Liver (tissue), 8 donors: ENCODE measurements at regions not wholly inside any gene's neighbourhood (a gene's known extent, or its start where the extent isn't known, plus 50 kb on each side); places are given as distances from the start of the nearest gene placed in this dataset.
A peak's percentile ranks its signal among the peaks of the same experiment; 100 is the strongest.
"Not testable (repeated sequence)": the region's sequence is repeated elsewhere in the genome, so short reads cannot be mapped to it uniquely, and the experiment has no call there.

Source experiments
- DNase-seq: peaks from one replicate; pipeline ENCODE4 v3.0.0-alpha.2; 2017; ENCODE audit warnings: low spot score
- H3K27ac ChIP-seq, 2 donors: one replicate each; pipeline ENCODE4 v1.7.0; 2013; ENCODE audit warnings: inconsistent platforms in 2 of 2, low read length in 2 of 2, control low read depth in 1 of 2, low read depth in 1 of 2, mild to moderate bottlenecking in 1 of 2
- H3K27me3 ChIP-seq, 4 donors: one replicate each; pipeline versions ENCODE4 v1.6.1 to v1.7.0; 2013; ENCODE audit warnings: low read length in 3 of 4, inconsistent platforms in 1 of 4, mild to moderate bottlenecking in 1 of 4, moderate library complexity in 1 of 4; ENCODE audit not compliant: control insufficient read depth in 4 of 4, insufficient read depth in 4 of 4
- H3K36me3 ChIP-seq, 4 donors: one replicate each; pipeline versions ENCODE4 v1.6.1 to v1.7.0; 2013; ENCODE audit warnings: low read length in 3 of 4, mild to moderate bottlenecking in 3 of 4, low read depth in 1 of 4, moderate library complexity in 1 of 4; ENCODE audit not compliant: control insufficient read depth in 4 of 4, insufficient read depth in 3 of 4
- H3K4me1 ChIP-seq, 4 donors: one replicate each; pipeline versions ENCODE4 v1.6.1 to v1.7.0; 2013; ENCODE audit warnings: low read length in 3 of 4, mild to moderate bottlenecking in 3 of 4, moderate library complexity in 1 of 4; ENCODE audit not compliant: control insufficient read depth in 4 of 4, insufficient read depth in 4 of 4
- H3K4me3 ChIP-seq, 3 donors: one replicate each; pipeline versions ENCODE4 v1.6.1 to v1.7.0; 2013; ENCODE audit warnings: low read length in 3 of 3, control low read depth in 1 of 3, low read depth in 1 of 3, mild to moderate bottlenecking in 1 of 3
- H3K9ac ChIP-seq, 2 donors: one replicate each; pipeline ENCODE4 v1.7.0; 2013; ENCODE audit warnings: low read length in 2 of 2, mild to moderate bottlenecking in 2 of 2, moderate library complexity in 2 of 2, control low read depth in 1 of 2, low read depth in 1 of 2
- H3K9me3 ChIP-seq, 4 donors: one replicate each; pipeline versions ENCODE4 v1.6.1 to v1.7.0; 2013; ENCODE audit warnings: low read length in 3 of 4; ENCODE audit not compliant: control insufficient read depth in 4 of 4
- HNF4A ChIP-seq, 2 donors: conservative IDR thresholded peaks; 2 replicates each; pipeline ENCODE4 v1.6.1; 2016; ENCODE audit warnings: antibody characterized with exemption in 2 of 2, mild to moderate bottlenecking in 2 of 2
- HNF4G ChIP-seq: IDR thresholded peaks from 2 replicates; pipeline ENCODE4 v1.6.1; 2016; ENCODE audit warnings: antibody characterized with exemption
- JUND ChIP-seq, 2 donors: IDR thresholded peaks; 2 replicates each; pipeline ENCODE4 v1.6.1; 2016; ENCODE audit warnings: antibody characterized with exemption in 2 of 2
- NR2F2 ChIP-seq: IDR thresholded peaks from 2 replicates; pipeline ENCODE4 v1.6.1; 2016; ENCODE audit warnings: antibody characterized with exemption
- RAD21 ChIP-seq, 2 donors: IDR thresholded peaks; 2 replicates each; pipeline ENCODE4 v1.6.1; 2016; ENCODE audit warnings: antibody characterized with exemption in 2 of 2, mild to moderate bottlenecking in 2 of 2
- TAF1 ChIP-seq: conservative IDR thresholded peaks from 2 replicates; pipeline ENCODE4 v1.6.1; 2016; ENCODE audit warnings: antibody characterized with exemption, mild to moderate bottlenecking
- WGBS: extraction: QIAGEN DNeasy Blood & Tissue Kit; methylation state at CpG from one replicate; pipeline ENCODE4 v1.1.7; 2013; 5-methylcytosine and 5-hydroxymethylcytosine counted together
- TF ChIP-seq, protein P1 (sequence below): fragments of 150-350 bp; IDR thresholded peaks from 2 replicates; pipeline ENCODE4 v1.5.1; 2017; ENCODE audit warnings: improper control_type of control experiment, low read depth, low read length; ENCODE audit not compliant: missing input control
- TF ChIP-seq, protein P2 (sequence below): IDR thresholded peaks from 2 replicates; pipeline ENCODE4 v1.6.1; 2016; ENCODE audit warnings: antibody characterized with exemption
- TF ChIP-seq, protein P3 (sequence below): IDR thresholded peaks from 2 replicates; pipeline ENCODE4 v1.6.1; 2016; ENCODE audit warnings: antibody characterized with exemption, mild to moderate bottlenecking
- donor health status: healthy.
- donor health status: healthy.
- donor health status: healthy.
- donor health status: healthy.
- donor health status: healthy.

DNA sequence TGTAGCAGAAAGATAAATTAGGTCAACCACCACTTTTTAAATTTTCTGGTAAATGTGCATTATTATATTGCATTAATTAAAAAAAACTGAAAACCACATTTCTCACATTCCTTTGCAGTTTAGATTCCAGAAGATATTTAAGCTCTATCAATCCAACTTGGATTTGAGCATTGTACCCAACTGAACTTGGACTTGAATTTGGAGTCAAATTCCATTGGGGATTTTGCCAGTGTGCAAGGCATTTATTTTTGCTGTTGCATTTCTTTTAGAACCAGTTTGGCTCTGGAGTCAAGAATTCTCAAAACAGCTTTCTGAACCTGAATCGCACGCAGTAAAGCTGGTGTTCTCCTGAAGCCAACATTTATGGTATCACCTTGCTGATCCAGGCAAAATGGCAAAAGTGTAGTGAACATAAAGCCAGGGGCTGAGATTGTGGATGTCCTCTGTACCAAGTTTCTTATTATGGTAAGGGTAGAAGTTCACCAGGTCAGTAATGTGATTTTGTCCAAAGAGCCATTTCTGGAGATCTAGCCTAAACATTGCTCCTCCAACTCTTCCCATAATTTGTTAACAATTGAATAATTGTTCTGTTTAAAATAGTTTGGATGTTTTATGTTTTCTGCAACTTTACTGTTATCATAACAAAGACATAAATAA is 890.9 kb downstream of the LRRIQ3 start:
- Histone ChIP-seq H3K9me3 (no peaks in the 10 kb centered on the region), H3K9ac (no peak overlapping the region), H3K4me1 (no peaks in the 10 kb centered on the region), H3K36me3 (no peaks in the 10 kb centered on the region), H3K4me3 (no peak overlapping the region), H3K27me3 (no peaks in the 10 kb centered on the region), H3K27ac (no peak overlapping the region)
- WGBS = 47% methylated on average over 2 of the region's 2 CpGs
- TF ChIP-seq HNF4A (conservative IDR thresholded peaks at IDR 0.05) = peak; percentile 50 to 87
- TF ChIP-seq, protein P1, sequence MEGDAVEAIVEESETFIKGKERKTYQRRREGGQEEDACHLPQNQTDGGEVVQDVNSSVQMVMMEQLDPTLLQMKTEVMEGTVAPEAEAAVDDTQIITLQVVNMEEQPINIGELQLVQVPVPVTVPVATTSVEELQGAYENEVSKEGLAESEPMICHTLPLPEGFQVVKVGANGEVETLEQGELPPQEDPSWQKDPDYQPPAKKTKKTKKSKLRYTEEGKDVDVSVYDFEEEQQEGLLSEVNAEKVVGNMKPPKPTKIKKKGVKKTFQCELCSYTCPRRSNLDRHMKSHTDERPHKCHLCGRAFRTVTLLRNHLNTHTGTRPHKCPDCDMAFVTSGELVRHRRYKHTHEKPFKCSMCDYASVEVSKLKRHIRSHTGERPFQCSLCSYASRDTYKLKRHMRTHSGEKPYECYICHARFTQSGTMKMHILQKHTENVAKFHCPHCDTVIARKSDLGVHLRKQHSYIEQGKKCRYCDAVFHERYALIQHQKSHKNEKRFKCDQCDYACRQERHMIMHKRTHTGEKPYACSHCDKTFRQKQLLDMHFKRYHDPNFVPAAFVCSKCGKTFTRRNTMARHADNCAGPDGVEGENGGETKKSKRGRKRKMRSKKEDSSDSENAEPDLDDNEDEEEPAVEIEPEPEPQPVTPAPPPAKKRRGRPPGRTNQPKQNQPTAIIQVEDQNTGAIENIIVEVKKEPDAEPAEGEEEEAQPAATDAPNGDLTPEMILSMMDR = no peak
- DNase-seq = no peak

DNA sequence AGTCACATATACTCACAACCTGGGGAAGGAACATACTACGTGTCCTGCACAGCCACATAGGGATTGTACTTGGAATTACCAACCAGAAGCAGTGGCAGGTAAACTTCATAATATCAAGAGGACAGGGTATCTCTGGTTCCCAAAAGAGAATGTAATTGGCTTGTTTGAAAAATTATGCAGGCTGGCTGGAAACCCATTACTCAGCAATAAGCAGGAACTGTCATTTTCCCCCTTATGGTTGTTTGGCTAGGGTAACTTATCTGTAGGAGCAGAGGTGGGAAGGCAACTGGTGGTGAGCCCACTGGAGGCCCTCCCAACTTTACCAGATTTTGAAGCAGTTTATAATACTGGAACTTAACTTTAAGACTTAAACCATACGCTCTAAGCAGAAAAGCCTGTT is 924.1 kb downstream of the LRRIQ3 start:
- no peaks in the 10 kb centered on the region for H3K27me3 ChIP-seq
- no peak overlapping the region for H3K9ac ChIP-seq
- no peak overlapping the region for H3K4me3 ChIP-seq
- TF ChIP-seq HNF4G (no peak), RAD21 (IDR thresholded peaks at IDR 0.05) (no peak), TAF1 (no peak), NR2F2 (no peak), JUND (IDR thresholded peaks at IDR 0.05) (no peak)
- TF ChIP-seq, protein P2, sequence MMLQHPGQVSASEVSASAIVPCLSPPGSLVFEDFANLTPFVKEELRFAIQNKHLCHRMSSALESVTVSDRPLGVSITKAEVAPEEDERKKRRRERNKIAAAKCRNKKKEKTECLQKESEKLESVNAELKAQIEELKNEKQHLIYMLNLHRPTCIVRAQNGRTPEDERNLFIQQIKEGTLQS = no peak
- TF ChIP-seq, protein P3, sequence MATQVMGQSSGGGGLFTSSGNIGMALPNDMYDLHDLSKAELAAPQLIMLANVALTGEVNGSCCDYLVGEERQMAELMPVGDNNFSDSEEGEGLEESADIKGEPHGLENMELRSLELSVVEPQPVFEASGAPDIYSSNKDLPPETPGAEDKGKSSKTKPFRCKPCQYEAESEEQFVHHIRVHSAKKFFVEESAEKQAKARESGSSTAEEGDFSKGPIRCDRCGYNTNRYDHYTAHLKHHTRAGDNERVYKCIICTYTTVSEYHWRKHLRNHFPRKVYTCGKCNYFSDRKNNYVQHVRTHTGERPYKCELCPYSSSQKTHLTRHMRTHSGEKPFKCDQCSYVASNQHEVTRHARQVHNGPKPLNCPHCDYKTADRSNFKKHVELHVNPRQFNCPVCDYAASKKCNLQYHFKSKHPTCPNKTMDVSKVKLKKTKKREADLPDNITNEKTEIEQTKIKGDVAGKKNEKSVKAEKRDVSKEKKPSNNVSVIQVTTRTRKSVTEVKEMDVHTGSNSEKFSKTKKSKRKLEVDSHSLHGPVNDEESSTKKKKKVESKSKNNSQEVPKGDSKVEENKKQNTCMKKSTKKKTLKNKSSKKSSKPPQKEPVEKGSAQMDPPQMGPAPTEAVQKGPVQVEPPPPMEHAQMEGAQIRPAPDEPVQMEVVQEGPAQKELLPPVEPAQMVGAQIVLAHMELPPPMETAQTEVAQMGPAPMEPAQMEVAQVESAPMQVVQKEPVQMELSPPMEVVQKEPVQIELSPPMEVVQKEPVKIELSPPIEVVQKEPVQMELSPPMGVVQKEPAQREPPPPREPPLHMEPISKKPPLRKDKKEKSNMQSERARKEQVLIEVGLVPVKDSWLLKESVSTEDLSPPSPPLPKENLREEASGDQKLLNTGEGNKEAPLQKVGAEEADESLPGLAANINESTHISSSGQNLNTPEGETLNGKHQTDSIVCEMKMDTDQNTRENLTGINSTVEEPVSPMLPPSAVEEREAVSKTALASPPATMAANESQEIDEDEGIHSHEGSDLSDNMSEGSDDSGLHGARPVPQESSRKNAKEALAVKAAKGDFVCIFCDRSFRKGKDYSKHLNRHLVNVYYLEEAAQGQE = no peak
- 73% methylated on average over 2 of the region's 2 CpGs for WGBS
- no peaks in the 10 kb centered on the region for H3K4me1 ChIP-seq
- H3K36me3 ChIP-seq = no peaks in the 10 kb centered on the region
- DNase-seq = no peak
- no peak overlapping the region for H3K27ac ChIP-seq
- peaks cover 0 to 13% (median 1%) of the 10 kb centered on the region in 4 donors for H3K9me3 ChIP-seq

DNA sequence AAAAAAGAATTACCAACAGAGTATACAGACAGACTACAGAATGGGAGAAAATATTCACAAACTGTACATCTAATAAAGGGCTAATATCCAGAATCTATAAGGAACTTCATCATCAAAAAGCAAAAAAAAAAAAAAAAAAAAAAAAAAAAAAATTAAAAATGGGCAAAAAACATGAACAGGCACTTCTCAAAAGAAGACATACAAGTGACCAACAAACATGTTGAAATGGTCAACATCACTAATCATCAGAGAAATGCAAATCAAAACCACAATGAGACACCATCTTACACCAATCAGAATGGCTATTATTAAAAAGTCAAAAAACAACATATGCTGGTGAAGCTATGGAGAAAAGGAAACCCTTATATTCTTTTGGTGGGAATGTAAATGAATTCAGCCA is 952.8 kb downstream of the LRRIQ3 start:
- not testable (repeated sequence) for H3K4me3 ChIP-seq, DNase-seq, H3K9me3 ChIP-seq, H3K27ac ChIP-seq, H3K9ac ChIP-seq, H3K4me1 ChIP-seq, H3K36me3 ChIP-seq, H3K27me3 ChIP-seq
